Mucosa of stomach (tissue), 1 donor: ENCODE measurements at regions not wholly inside any gene's neighbourhood (a gene's known extent, or its start where the extent isn't known, plus 50 kb on each side); places are given as distances from the start of the nearest gene placed in this dataset.
"Not testable (repeated sequence)": the region's sequence is repeated elsewhere in the genome, so short reads cannot be mapped to it uniquely, and the experiment has no call there.

Source experiments
- H3K27me3 ChIP-seq: one replicate; pipeline ENCODE4 v1.7.0; 2013; ENCODE audit warnings: mild to moderate bottlenecking, low read length; ENCODE audit not compliant: control insufficient read depth, insufficient read depth
- H3K36me3 ChIP-seq: one replicate; pipeline ENCODE4 v1.7.0; 2013; ENCODE audit warnings: low read length; ENCODE audit not compliant: control insufficient read depth, insufficient read depth
- H3K4me1 ChIP-seq: one replicate; pipeline ENCODE4 v1.7.0; 2013; ENCODE audit warnings: mild to moderate bottlenecking, low read length; ENCODE audit not compliant: control insufficient read depth, insufficient read depth
- H3K4me3 ChIP-seq: one replicate; pipeline ENCODE4 v1.7.0; 2013; ENCODE audit warnings: low read length
- H3K9ac ChIP-seq: one replicate; pipeline ENCODE4 v1.7.0; 2013; ENCODE audit warnings: mild to moderate bottlenecking, low read length, moderate library complexity
- H3K9me3 ChIP-seq: one replicate; pipeline ENCODE4 v1.7.0; 2013; ENCODE audit warnings: mild to moderate bottlenecking, low read length, moderate library complexity; ENCODE audit not compliant: control insufficient read depth
- donor health status: Pancreatic carcinoma.

GRCh38 chr2:111482987-111483679 is 362.4 kb downstream of the BCL2L11 start:
- H3K9ac ChIP-seq, H3K4me1 ChIP-seq, H3K4me3 ChIP-seq, H3K27me3 ChIP-seq, H3K36me3 ChIP-seq, H3K9me3 ChIP-seq: not testable (repeated sequence)

GRCh38 chr2:111484097-111484496 is 363.4 kb downstream of the BCL2L11 start:
- H3K9ac ChIP-seq, H3K9me3 ChIP-seq, H3K36me3 ChIP-seq, H3K4me3 ChIP-seq, H3K27me3 ChIP-seq, H3K4me1 ChIP-seq: not testable (repeated sequence)

GRCh38 chr2:111485895-111486294 is 365.2 kb downstream of the BCL2L11 start:
- not testable (repeated sequence) for H3K9me3 ChIP-seq, H3K27me3 ChIP-seq

GRCh38 chr2:111488451-111488850 is 367.7 kb downstream of the BCL2L11 start:
- H3K9me3 ChIP-seq, H3K27me3 ChIP-seq, H3K9ac ChIP-seq, H3K4me3 ChIP-seq, H3K4me1 ChIP-seq, H3K36me3 ChIP-seq: not testable (repeated sequence)

More at GRCh38 chr2:111485895-111486294, 365.2 kb downstream of the BCL2L11 start:
- not testable (repeated sequence) for H3K36me3 ChIP-seq, H3K4me1 ChIP-seq, H3K9ac ChIP-seq, H3K4me3 ChIP-seq

- H3K36me3 ChIP-seq, H3K4me1 ChIP-seq, H3K9me3 ChIP-seq, H3K4me3 ChIP-seq, H3K9ac ChIP-seq, H3K27me3 ChIP-seq: not testable (repeated sequence)
Measured at GRCh38 chr2:111489460-111489859, 368.7 kb downstream of the BCL2L11 start.

- H3K9ac ChIP-seq, H3K9me3 ChIP-seq, H3K27me3 ChIP-seq, H3K4me3 ChIP-seq, H3K36me3 ChIP-seq, H3K4me1 ChIP-seq: not testable (repeated sequence)
Measured at GRCh38 chr2:111491181-111491580, 370.5 kb downstream of the BCL2L11 start.

GRCh38 chr2:111491614-111492013 is 370.9 kb downstream of the BCL2L11 start:
- H3K4me1 ChIP-seq, H3K27me3 ChIP-seq, H3K9ac ChIP-seq, H3K9me3 ChIP-seq, H3K36me3 ChIP-seq: not testable (repeated sequence)
- peak overlapping the region; percentile 14 for H3K4me3 ChIP-seq

- H3K27me3 ChIP-seq, H3K4me3 ChIP-seq, H3K4me1 ChIP-seq, H3K9ac ChIP-seq, H3K36me3 ChIP-seq, H3K9me3 ChIP-seq: not testable (repeated sequence)
Measured at GRCh38 chr2:111492995-111493719, 372.4 kb downstream of the BCL2L11 start.

GRCh38 chr2:111493720-111494078 is 373.0 kb downstream of the BCL2L11 start:
- H3K27me3 ChIP-seq, H3K4me3 ChIP-seq, H3K9ac ChIP-seq, H3K9me3 ChIP-seq, H3K36me3 ChIP-seq, H3K4me1 ChIP-seq: not testable (repeated sequence)

- not testable (repeated sequence) for H3K36me3 ChIP-seq, H3K9me3 ChIP-seq, H3K27me3 ChIP-seq, H3K9ac ChIP-seq, H3K4me1 ChIP-seq, H3K4me3 ChIP-seq
Measured at GRCh38 chr2:111494288-111494980, 373.7 kb downstream of the BCL2L11 start.

- not testable (repeated sequence) for H3K9me3 ChIP-seq
Measured at GRCh38 chr2:111494981-111495315, 374.2 kb downstream of the BCL2L11 start.

GRCh38 chr2:111495636-111496035 is 374.9 kb downstream of the BCL2L11 start:
- H3K4me3 ChIP-seq, H3K9me3 ChIP-seq: not testable (repeated sequence)

More at GRCh38 chr2:111494981-111495315, 374.2 kb downstream of the BCL2L11 start:
- H3K36me3 ChIP-seq, H3K4me1 ChIP-seq, H3K9ac ChIP-seq, H3K4me3 ChIP-seq, H3K27me3 ChIP-seq: not testable (repeated sequence)

More at GRCh38 chr2:111495636-111496035, 374.9 kb downstream of the BCL2L11 start:
- not testable (repeated sequence) for H3K4me1 ChIP-seq, H3K36me3 ChIP-seq, H3K9ac ChIP-seq, H3K27me3 ChIP-seq
